Testis (tissue), 2 donors: ENCODE measurements at regions not wholly inside any gene's neighbourhood (a gene's known extent, or its start where the extent isn't known, plus 50 kb on each side); places are given as distances from the start of the nearest gene placed in this dataset.

Experiments used
- POLR2A ChIP-seq: fragments of 450-650 bp; IDR thresholded peaks from one replicate; pipeline ENCODE4 v1.6.1; 2017; ENCODE audit warnings: antibody characterized with exemption, mild to moderate bottlenecking, moderate library complexity
- TF ChIP-seq, protein P1 (sequence below), 3 experiments: fragments of 450-650 bp in 2 of 3; fragments of 200-600 bp in 1 of 3; sonication (generic) in 1 of 3; IDR thresholded peaks; one replicate each; pipeline ENCODE4 v1.5.1; 2016 to 2019; ENCODE audit warnings: antibody characterized with exemption in 3 of 3, mild to moderate bottlenecking in 2 of 3, moderate library complexity in 1 of 3

DNA sequence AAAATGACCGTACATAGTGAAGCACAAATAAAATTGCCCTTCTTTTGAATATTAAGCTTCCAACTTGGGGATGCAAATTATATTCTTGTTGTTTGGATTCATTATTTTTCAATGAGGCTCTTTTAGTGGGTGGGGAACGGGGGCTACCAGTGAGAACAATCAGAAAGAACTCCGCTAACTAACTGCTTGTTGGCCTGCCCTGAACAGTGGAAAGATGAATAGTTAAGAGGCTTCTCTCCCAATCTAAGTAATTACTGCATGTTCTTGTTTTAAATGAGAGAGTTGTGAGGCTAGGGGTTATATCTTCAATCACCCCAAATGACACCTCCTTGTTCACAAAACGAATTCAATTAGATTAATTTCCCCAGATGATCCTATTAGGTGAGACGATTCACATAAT is 322.0 kb downstream of the FAT3 start:
- TF ChIP-seq, protein P1, sequence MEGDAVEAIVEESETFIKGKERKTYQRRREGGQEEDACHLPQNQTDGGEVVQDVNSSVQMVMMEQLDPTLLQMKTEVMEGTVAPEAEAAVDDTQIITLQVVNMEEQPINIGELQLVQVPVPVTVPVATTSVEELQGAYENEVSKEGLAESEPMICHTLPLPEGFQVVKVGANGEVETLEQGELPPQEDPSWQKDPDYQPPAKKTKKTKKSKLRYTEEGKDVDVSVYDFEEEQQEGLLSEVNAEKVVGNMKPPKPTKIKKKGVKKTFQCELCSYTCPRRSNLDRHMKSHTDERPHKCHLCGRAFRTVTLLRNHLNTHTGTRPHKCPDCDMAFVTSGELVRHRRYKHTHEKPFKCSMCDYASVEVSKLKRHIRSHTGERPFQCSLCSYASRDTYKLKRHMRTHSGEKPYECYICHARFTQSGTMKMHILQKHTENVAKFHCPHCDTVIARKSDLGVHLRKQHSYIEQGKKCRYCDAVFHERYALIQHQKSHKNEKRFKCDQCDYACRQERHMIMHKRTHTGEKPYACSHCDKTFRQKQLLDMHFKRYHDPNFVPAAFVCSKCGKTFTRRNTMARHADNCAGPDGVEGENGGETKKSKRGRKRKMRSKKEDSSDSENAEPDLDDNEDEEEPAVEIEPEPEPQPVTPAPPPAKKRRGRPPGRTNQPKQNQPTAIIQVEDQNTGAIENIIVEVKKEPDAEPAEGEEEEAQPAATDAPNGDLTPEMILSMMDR (IDR thresholded peaks at IDR 0.05): no peak
- no peak for TF ChIP-seq POLR2A
